Astrocyte of the hippocampus (primary cell): ENCODE measurements at regions not wholly inside any gene's neighbourhood (a gene's known extent, or its start where the extent isn't known, plus 50 kb on each side); places are given as distances from the start of the nearest gene placed in this dataset.
"Not testable (repeated sequence)": the region's sequence is repeated elsewhere in the genome, so short reads cannot be mapped to it uniquely, and the experiment has no call there.

Experiments used
- DNase-seq: peaks from one replicate; pipeline ENCODE4 v3.0.0; 2011; ENCODE audit warnings: low read depth, low spot score

DNA sequence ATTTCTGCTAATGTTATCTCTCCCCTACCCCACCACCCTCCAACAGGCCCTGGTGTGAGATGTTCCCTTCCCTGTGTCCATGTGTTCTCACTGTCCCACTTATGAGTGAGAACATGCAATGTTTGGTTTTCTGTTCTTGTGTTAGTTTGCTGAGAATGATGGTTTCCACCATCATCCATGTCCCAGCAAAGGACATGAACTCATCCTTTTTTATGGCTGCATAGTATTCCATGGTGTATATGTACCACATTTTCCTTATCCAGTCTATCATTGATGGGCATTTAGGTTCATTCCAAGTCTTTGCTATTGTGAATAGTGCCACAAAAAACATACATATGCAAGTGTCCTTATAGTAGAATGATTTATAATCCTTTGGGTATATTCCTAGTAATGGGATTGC lies 104.5 kb downstream of the ZNF33B start:
- not testable (repeated sequence) for DNase-seq

DNA sequence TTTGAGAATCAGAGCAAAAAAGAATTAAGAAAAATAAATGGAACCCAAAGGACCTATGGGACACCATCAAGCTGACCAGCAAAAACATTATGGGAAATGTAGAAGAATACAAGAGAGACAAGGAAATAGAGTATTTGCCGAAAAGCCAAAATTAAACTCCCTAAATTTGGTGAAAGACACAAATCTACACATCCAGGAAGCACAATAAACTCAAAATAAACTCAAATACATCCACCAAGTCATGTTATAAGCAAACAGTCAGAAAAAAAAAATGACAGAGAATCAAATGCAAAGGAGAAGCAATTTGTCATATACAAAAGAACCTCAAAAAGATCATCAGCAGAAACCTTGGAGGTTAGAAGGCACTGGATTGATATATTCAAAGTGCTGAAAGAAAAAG lies 105.4 kb downstream of the ZNF33B start:
- no peak for DNase-seq

DNA sequence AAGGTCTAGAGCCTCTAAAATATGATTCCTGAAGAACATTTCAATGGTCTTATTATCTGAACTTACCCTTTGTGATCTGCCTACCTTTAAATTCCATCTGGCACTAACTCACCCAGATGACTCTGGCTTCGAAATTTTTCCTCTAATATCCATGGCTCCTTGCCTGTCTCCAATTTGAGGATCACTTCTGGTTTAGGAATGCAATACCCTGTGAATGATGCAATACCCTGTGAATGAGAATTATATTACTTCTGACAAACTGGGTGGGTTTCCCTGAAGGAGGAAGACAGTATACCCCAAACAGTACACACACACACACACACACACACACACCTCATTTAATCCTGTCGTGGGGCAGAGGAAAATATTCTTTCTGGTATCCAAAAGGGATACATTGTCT lies 115.3 kb downstream of the ZNF33B start:
- no peak for DNase-seq

DNA sequence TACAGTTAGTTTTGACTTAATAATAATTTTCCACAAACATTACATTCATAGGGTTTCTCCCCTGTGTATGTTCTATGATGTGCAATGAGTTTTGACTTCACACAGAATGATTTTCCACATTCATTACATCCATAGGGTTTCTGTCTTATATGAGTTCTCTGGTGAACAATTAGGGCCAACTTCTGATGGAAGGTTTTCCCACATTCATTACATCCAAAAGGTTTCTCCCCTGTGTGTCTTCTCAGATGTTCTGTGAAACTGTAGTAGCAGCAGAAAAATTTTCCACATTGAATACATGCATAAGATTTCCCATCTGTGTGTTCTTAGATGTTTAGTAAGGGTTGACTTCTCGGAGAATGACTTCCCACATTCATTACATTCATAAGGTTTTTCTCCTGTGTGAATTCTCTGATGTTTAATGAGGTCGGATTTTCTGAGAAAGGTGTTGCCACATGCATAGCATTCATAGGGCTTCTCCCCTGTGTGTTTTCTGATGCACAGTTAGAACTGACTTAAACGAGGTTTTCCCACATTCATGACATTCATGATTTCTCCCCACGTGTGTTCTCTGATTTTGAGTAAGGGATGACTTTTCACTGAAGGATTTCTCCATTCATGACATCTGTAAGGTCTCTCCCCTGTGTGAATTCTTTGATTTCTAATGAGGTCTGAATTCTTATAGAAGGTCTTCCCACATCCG lies 118.5 kb downstream of the ZNF33B start:
- DNase-seq: no peak

DNA sequence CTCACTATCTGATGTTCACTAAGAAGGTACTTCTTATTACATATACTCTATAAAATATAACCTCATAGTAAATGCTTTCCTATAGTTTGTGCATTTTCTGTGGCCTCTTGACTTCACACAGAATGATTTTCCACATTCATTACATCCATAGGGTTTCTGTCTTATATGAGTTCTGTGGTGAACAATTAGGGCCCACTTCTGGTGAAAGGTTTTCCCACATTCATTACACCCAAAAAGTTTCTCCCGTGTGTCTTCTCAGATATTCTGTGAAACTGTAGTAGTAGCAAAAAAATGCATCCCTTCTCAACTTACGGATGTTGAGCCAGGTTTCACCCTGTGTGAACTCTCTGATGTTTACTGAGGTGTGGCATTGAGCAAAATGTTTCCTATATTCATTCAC lies 119.3 kb downstream of the ZNF33B start:
- DNase-seq: no peak

DNA sequence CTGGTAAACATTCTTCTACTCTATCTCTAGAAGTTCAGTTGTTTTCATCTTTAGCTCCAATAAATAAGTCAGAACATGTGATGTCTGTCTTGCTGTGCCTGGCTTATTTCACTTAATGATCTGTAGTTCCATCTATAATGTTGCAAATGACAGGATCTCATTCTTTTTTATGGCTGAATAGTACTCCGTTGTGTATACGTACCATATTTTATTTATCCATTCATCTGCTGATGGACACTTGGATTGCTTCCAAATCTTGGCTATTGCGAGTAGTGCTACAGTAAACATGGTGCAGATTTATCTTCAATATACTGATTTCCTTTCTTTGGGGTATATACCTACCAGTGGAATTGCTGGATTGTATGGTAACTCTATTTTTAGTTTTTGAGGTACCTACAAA lies 124.4 kb downstream of the ZNF33B start:
- DNase-seq: no peak

DNA sequence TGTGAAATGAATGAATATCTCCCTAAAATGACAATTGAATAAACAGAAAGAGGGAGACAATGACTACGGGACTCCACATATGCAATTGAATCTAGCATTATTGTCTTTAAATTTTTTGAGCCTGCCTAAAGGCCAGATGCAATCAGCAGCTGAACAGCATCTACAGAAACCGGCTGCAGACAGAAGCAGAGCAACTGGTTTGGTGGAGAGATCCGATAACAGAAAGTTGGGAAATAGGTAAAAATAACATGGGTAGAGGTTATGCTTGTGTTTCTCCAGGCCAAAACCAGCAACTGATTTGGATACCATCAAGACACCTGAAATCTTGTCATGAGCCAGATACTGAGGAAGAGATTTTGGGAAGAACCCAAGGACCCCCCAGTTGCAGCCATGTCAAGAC lies 146.6 kb downstream of the ZNF33B start:
- no peak for DNase-seq

DNA sequence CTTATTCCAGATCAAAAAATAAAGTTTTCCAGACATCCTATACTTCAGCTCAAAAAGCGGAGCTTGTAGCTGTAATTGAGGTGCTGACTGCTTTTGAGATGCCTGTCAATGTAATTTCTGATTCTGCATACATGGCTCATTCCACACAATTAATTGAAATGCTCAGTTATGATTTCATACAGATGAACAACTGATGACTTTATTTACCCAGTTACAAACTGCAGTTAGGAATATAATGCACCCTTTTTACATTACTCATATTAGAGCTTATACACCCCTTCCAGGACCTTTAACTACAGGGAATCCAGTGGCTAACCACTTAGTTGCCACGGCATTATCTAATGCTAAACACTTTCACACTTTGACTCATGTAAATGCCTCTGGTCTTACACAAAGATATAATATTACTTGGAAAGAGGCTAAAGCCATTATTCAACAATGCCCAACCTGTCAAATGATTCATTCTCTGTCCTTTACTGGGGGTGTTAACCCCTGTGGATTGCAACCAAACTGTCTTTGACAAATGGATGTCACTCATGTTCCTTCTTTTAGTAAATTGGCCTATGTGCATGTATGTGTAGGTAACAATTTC lies 147.3 kb downstream of the ZNF33B start:
- peak; percentile 5 for DNase-seq

DNA sequence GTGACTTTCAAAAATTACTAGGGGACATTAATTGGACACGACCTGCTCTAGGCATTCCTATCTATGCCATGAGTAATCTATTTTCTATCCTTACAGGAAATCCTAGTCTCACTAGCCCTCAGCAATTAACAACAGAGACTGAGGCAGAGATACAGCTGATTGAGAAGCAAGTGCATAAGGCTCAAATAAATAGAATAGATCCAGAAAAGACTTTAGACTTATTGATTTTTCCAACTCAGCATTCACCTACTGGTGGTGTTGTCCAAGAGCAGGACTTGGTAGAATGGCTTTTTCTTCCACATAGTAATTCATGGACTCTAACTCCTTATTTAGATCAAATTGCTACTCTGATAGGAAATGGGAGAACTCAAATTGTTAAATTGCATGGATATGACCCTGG lies 148.0 kb downstream of the ZNF33B start:
- no peak for DNase-seq

DNA sequence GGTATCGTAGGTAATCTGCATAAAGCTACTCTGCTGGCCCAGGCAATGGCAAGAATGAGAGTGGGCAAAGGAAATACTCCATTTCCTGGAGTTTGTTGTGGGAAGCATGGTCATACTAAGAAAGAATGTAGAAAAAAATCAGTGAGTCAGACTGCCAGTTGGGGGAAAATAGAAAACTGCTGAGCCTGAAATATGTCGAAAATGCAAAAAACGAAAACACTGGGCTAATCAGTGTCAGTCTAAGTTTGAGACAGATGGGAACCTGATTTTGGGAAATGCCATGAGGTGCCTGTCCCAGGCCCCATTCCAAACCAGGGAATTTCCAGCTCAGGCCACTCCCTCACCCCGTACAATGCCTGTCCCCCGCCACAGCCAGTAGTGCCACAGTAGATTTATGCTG lies 150.0 kb downstream of the ZNF33B start:
- DNase-seq: peak; percentile 29

DNA sequence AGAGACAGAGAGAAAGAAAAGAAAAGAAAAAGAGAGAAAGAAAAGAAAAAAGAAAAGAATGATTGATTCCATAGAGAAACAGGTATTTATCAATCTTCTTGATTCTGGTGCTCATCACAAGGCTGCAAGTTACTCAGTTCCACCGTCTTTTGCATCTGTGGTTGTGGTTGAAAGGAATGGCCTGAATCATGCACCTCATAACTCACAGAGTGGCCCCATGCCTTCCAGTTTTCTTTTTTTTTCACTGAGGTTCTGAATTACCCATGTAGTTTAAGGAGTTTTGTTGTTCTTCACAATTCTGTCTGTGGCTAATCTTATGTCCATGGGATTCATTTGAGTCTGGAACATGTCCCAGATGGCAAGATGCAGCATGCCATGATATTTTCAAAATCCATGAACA lies 156.0 kb downstream of the ZNF33B start:
- no peak for DNase-seq

DNA sequence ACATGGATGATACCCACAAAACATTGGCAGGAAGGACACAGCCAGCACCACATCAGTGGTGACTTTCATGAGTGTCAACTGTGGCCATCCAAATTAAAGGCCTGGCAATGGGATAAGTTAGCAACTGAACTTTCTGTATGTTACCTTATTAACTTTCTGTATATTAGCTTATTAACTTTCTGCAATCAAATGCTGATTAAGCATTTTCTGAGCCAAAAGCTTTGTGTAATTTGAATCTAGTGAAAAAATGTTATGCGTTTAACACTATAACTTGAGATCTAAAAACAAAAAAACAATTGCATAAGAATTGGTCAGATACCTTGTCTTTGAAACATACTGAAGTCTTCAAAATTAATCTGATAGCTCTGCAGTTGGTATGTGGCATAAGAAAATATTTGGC lies 159.3 kb downstream of the ZNF33B start:
- no peak for DNase-seq

DNA sequence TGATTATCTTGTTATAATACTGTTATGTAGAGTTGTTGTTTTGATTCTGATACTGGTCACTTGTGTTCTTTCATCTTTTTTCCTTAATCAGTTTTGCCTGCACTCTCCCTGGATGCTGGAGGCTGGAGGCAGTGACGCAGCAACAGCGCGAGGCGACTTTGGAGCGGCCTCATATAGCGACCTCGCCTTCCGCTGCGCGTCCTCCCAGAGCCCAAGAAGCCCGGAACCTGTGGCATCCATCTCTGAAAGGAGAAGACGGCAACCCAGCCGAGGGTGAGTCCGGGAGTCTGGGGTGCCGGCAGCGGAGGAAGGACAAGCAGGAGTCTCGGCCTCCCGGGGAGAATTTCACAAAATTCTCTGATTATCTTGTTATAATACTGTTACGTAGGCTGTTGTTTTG lies 161.2 kb downstream of the ZNF33B start:
- no peak for DNase-seq

DNA sequence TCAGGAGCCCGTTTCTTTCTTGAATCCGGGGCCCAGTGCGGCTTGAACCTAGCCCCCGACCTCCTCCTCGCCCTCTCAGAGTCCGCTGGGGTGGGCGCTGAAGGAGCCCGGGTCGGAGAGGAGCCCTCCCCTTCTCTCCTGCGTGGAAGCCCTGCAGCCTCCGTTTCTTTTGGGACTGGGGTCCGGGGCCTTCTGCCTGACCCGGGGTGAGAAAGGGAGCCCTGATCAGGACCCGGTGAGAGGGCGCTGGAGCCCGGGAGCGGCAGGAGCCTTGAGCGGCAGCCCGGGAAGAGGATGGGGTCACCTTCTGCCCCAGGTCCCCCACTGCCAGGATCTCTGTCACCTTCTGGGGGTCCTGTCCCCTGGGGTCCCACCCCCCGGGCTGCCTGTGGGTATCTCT lies 162.3 kb downstream of the ZNF33B start:
- no peak for DNase-seq

DNA sequence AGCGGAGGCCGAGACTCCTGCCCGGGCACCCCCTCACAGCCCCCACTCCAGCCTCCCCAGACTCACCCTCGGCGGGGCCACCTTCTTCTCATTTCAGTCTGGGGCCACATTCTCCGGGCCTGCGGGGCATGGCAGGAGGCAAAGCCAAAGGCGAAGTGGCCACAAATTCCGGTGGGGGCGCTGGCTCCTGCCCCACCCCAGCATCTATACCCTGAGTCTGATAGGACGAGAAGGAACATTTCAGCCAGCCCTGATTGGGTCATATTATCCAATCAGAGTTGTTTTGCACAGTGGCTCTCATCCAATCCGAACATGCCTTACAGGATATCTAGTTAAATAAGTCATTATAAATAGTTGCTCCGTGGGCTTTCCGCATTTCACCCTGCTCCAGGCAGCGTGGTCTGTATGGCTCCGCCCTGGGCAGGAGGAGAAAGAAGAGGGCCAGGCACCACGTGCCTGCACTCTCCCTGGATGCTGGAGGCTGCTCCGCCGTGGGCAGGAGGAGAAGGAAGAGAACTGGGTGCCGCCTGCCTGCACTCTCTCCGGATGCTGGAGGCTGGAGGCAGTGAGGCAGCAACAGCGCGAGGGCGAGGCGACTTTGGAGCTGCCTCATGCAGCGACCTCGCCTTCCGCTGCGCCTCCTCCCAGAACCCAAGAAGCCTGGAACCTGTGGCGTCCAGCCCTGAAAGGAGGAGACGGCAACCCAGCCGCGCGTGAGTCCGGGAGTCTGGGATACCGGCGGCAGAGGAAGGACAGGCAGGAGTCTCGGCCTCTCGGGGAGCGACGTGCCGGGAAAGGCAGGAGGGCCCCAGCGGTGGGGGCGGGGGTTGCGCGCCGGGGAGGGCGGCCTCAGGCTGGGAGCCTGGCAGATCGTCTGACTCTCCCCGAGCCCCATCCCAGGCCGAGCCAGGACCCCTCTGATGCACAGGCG lies 162.9 kb downstream of the ZNF33B start:
- peak; percentile 9 for DNase-seq

DNA sequence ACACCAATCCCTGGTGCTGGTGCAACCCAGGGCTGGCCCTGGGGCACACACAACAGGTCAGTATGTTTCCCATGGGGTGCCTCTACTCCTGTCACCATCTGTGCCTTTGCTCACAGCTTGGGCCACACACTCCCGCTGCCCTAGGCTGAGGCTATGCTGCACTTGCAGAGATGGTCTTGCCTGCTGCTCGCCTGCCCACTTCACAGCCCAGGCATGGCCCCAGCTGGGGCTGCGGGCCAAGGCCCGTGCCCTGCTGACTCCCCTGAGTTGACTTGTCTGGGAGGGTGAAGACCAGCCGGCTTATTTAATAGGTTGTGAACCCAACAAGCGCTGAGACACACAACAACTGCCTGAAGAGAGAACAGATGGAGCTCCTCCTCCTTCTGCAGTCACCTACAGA lies 184.1 kb downstream of the ZNF33B start:
- DNase-seq: no peak

DNA sequence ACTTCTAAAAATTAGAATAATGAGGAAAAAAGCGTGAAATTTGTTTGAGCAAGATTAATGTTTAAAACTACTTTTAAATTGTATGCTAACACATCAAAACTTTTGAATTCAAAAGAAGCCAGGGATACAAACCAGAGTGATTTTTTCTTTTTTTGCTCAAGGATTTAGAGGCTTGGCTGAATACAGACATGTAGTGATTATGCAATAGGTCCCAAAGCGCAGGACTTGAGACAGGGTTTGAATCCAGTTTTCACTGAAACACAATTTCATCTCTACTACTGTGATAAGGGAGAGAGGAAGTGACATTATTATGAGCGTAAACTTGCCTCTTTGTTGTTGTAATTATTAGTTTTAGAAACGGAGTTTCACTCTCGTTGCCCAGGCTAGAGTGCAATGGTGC lies 207.3 kb downstream of the ZNF33B start:
- no peak for DNase-seq

DNA sequence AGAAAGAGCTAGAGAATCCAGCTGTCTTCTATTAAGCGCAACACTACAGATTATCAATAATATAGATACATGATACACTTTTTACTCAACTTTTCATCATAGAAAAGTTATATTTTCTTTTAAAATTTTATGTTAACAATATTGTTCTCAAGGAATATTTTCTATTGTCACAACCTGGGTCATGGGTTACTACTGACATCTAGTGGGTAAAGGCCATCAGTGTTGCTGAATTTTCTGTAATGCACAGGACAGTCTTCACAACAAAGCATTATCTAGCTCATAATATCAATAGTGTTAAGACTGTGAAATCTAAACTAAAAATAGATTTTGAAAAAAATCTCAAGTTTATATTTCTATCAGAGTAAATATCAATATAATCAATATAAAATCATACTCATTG lies 209.8 kb downstream of the ZNF33B start:
- no peak for DNase-seq

DNA sequence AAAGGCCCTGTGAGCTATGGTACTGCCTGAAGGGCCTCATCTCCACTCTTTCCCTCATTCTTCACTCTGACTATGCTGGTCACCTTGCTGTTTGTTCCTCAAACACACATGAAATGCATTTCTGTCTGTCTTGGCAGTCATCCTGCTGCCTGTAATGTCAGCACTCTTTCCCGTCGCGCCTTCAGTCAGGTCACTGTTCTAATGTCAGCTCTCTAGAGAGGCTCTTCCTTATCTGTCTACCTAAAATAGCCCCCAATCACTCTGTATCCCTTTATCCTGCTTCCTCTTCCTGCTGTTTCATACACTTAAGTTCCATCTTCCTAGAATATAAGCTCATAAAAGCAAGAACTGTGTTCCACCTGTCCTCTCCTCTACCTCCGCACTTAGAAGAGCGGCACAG lies 215.5 kb downstream of the ZNF33B start:
- DNase-seq: no peak

DNA sequence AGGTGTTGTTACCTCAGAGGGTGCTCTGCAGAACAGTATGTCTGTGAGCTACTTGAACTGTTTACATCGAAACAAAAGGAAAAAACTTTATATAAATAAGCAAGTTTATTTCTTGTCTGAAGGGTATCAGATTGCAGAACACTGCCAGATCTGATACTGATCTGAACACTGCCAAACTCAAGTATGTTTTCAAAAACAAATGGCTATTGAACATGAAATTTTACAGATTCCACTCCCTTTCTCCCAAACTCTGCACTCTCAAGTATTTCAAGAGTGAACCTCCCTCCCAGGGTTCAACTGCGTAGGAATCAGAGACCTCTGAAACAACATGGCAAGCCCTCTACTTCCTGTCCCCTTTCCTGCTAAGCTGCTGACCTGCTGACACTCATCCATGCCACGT lies 216.6 kb downstream of the ZNF33B start:
- DNase-seq: no peak

DNA sequence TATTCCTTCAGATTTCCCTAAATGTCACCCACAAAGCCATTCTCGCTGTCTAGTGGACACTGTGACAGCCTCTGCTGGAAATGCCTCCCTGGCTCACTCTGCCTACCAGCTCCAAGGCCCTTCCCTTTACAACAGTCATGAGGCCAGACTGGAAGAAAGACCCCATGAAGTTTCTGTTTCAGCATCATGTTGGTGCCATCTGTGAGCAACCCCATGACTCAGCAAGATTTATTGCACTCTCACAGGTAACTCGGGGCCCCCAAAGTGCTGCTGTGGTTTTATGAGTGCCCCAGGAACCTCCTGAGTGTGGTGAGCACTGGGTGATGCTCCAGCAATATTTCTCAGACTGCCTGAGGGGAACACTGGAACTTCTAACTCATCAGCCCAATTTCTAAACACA lies 218.6 kb downstream of the ZNF33B start:
- no peak for DNase-seq

DNA sequence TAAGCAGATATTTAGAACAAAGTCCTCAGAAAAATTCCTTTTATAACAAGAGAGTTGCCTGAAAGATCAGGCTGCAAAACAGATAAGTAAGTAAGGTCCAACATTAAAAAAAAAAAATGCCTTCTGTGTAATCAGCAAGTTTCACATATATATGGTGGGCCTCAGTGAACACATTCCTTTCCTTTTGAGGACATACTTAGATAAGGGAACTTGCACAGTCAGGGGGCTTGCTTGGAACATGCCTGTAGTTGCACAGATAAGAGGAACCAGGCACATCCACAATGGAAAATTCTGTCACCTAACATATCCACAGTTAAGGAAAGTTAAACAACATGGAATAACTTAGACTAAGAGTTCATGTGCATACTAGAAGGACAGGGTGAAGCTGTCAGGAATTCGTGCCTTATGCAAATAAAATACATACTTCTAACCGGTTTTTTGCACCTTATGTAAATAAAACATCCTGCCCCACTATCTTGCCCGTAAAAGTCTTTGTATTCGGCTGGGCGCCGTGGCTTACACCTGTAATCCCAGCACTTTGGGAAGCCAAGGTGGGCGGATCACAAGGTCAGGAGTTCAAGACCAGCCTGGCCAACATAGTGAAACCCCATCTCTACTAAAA lies 257.3 kb downstream of the ZNF33B start:
- no peak for DNase-seq
